ENCODE measurements at regions not wholly inside any gene's neighbourhood (a gene's known extent, or its start where the extent isn't known, plus 50 kb on each side); places are given as distances from the start of the nearest gene placed in this dataset.

DNA sequence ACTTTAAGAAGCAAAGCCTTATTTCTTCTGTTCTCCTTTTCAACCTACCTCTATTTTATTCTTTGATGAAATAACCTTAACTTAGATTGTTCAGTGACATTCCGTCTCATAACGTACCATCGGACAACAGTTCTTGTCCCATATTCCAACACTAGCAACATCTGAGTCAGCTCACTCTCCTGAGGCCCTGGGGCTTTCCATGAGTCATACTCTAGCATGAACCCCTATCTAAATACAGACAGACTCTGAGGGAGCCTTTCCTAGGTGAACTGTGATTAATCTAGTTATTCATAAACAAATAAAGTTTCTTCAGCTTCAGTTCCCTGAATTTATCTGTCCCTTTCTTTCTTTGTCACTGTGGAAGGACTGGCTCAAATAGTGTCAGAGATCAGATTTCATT lies 168.7 kb upstream of the LYZL1 start:
- H3K9ac ChIP-seq (ENCODE audit: control insufficient read depth, extremely low read depth, insufficient read depth, low read length): no peak overlapping the region
- no peak overlapping the region for H3K4me3 ChIP-seq (ENCODE audit: control insufficient read depth in 2 of 3, extremely low read depth in 1 of 3, insufficient read depth in 2 of 3, low read depth in 1 of 3, low read length in 3 of 3)
- dilution Hi-C loops (cut with MboI; ENCODE audit: extremely low pct_ligation_motif_present, low sequenced_read_pairs): no loop called here
- peak; percentile 45 for DNase-seq (ENCODE audit: low read depth, low spot score)
- H3K36me3 ChIP-seq (ENCODE audit: control insufficient read depth in 2 of 2, extremely low read depth in 1 of 2, insufficient read depth in 2 of 2, low read length in 2 of 2): no peaks in the 10 kb centered on the region
- H4K20me1 ChIP-seq (ENCODE audit: control insufficient read depth, extremely low read depth, insufficient read depth, low read length): no peaks in the 10 kb centered on the region
- H3K9me3 ChIP-seq (ENCODE audit: control insufficient read depth, low read depth, low read length): no peaks in the 10 kb centered on the region
- peaks cover 8% of the 10 kb centered on the region for H3K4me1 ChIP-seq (ENCODE audit: control insufficient read depth, extremely low read depth, insufficient read depth, low read length)
- no peak overlapping the region for H2AFZ ChIP-seq (ENCODE audit: control insufficient read depth, low read length)
- FAIRE-seq: peak; percentile 93
- TF ChIP-seq, protein P1, sequence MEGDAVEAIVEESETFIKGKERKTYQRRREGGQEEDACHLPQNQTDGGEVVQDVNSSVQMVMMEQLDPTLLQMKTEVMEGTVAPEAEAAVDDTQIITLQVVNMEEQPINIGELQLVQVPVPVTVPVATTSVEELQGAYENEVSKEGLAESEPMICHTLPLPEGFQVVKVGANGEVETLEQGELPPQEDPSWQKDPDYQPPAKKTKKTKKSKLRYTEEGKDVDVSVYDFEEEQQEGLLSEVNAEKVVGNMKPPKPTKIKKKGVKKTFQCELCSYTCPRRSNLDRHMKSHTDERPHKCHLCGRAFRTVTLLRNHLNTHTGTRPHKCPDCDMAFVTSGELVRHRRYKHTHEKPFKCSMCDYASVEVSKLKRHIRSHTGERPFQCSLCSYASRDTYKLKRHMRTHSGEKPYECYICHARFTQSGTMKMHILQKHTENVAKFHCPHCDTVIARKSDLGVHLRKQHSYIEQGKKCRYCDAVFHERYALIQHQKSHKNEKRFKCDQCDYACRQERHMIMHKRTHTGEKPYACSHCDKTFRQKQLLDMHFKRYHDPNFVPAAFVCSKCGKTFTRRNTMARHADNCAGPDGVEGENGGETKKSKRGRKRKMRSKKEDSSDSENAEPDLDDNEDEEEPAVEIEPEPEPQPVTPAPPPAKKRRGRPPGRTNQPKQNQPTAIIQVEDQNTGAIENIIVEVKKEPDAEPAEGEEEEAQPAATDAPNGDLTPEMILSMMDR (optimal IDR thresholded peaks at IDR 0.05 in 1 of 3, IDR thresholded peaks at IDR 0.05 in 1 of 3, conservative IDR thresholded peaks at IDR 0.05 in 1 of 3; ENCODE audit: extremely low read depth in 1 of 3, insufficient read depth in 2 of 3, low read length in 3 of 3): no peak
- no peak for TF ChIP-seq EZH2 (IDR thresholded peaks at IDR 0.05; ENCODE audit: low read length)
- no peak overlapping the region for H3K27ac ChIP-seq (ENCODE audit: control insufficient read depth, insufficient read depth, low read length)
- H3K4me2 ChIP-seq (ENCODE audit: control insufficient read depth, extremely low read depth, insufficient read depth, low read depth, low read length): peak overlapping the region; percentile 36
- no peaks in the 10 kb centered on the region for H3K79me2 ChIP-seq (ENCODE audit: control insufficient read depth, insufficient read depth, low read length)
- peaks cover 2% of the 10 kb centered on the region for H3K27me3 ChIP-seq (ENCODE audit: control insufficient read depth, extremely low read depth, insufficient read depth, low read length)
- no peaks in the 10 kb centered on the region for H3K9me1 ChIP-seq (ENCODE audit: control insufficient read depth, extremely low read depth, insufficient read depth, low read length)

DNA sequence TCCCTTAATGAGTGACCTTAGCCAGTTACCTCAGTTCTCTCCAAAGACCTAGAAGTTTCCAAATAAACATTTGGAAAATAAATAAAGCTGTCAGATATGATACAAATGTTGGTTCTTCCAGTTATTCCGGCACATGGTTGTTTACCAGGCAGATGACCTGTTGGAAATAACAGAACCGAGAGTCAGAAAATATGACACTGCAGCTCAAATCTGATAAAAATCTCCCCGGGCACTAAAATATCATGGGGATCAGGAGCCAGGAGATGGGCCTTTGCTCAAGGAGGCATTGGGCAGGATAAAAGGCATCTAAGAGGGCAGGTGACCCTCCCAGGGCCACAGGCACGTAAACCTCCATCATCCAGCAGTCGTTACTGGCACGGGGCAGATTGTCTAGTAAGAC lies 164.0 kb upstream of the LYZL1 start:
- Histone ChIP-seq H3K4me3 (ENCODE audit: control insufficient read depth in 2 of 3, extremely low read depth in 1 of 3, insufficient read depth in 2 of 3, low read depth in 1 of 3, low read length in 3 of 3) (no peak overlapping the region), H3K79me2 (ENCODE audit: control insufficient read depth, insufficient read depth, low read length) (no peaks in the 10 kb centered on the region), H3K9ac (ENCODE audit: control insufficient read depth, extremely low read depth, insufficient read depth, low read length) (no peak overlapping the region), H3K9me1 (ENCODE audit: control insufficient read depth, extremely low read depth, insufficient read depth, low read length) (no peaks in the 10 kb centered on the region), H3K27me3 (ENCODE audit: control insufficient read depth, extremely low read depth, insufficient read depth, low read length) (peaks cover 4% of the 10 kb centered on the region), H3K27ac (ENCODE audit: control insufficient read depth, insufficient read depth, low read length) (no peak overlapping the region), H3K9me3 (ENCODE audit: control insufficient read depth, low read depth, low read length) (no peaks in the 10 kb centered on the region), H3K4me2 (ENCODE audit: control insufficient read depth, extremely low read depth, insufficient read depth, low read depth, low read length) (no peak overlapping the region), H3K36me3 (ENCODE audit: control insufficient read depth in 2 of 2, extremely low read depth in 1 of 2, insufficient read depth in 2 of 2, low read length in 2 of 2) (no peaks in the 10 kb centered on the region), H3K4me1 (ENCODE audit: control insufficient read depth, extremely low read depth, insufficient read depth, low read length) (peaks cover 8% of the 10 kb centered on the region), H2AFZ (ENCODE audit: control insufficient read depth, low read length) (no peak overlapping the region), H4K20me1 (ENCODE audit: control insufficient read depth, extremely low read depth, insufficient read depth, low read length) (no peaks in the 10 kb centered on the region)
- dilution Hi-C loops (cut with MboI; ENCODE audit: extremely low pct_ligation_motif_present, low sequenced_read_pairs): loop anchor here (25.0 kb wide), 1 partner anchor 187 kb away; no protein-coding TSS in a partner anchor
- no peak for TF ChIP-seq EZH2 (IDR thresholded peaks at IDR 0.05; ENCODE audit: low read length)
- TF ChIP-seq, protein P1 (optimal IDR thresholded peaks at IDR 0.05 in 1 of 3, IDR thresholded peaks at IDR 0.05 in 1 of 3, conservative IDR thresholded peaks at IDR 0.05 in 1 of 3; ENCODE audit: extremely low read depth in 1 of 3, insufficient read depth in 2 of 3, low read length in 3 of 3): no peak
- DNase-seq (ENCODE audit: low read depth, low spot score): no peak
- FAIRE-seq: no peak
